GM12878 (cell line): ENCODE measurements at regions not wholly inside any gene's neighbourhood (a gene's known extent, or its start where the extent isn't known, plus 50 kb on each side); places are given as distances from the start of the nearest gene placed in this dataset.

Experiments used
- ATAC-seq: fragments of 200-7000 bp; cut with Tn5 transposase; 3 replicates; pipeline ENCODE4 v1.9.1; 2020; ENCODE audit warnings: mild to moderate bottlenecking, moderate library complexity
- BruUV-seq: library from RNA; stranded (reverse); fragments of 400-500 nt; replicated peaks from 2 replicates; lab custom pipeline; 2021; lab: Mats Ljungman, UMichigan
- CTCF ChIA-PET: fragments of 300-600 bp; sonication (Branson Sonifier 250); formaldehyde crosslinking; extraction: SDS; loops from one replicate; lab custom pipeline; 2021; ENCODE audit warnings: inconsistent platforms; lab: Yijun Ruan, JAX
- POLR2A ChIA-PET: fragments of 350-600 bp; formaldehyde crosslinking; extraction: SDS; loops from one replicate; lab custom pipeline; 2021; ENCODE audit warnings: inconsistent platforms; lab: Charles Lee
- RAD21 ChIA-PET: fragments of 300-600 bp; sonication (Branson Sonifier 250); formaldehyde crosslinking; loops from one replicate; lab custom pipeline; 2023; ENCODE audit warnings: antibody characterized with exemption; ENCODE audit not compliant: unreplicated experiment; lab: Charles Lee
- SMC1A ChIA-PET: fragments of 300-600 bp; sonication (Branson Sonifier 250); formaldehyde crosslinking; loops from one replicate; lab custom pipeline; 2023; ENCODE audit not compliant: unreplicated experiment, uncharacterized antibody; lab: Charles Lee
- DNase-seq: peaks from one replicate; pipeline ENCODE4 v3.0.0-alpha.2; 2011; ENCODE audit warnings: low read depth, low spot score
- FAIRE-seq: peaks from 3 replicates; lab custom pipeline; 2011; peaks lifted over from hg19 to GRCh38; lab: Jason Lieb, UNC
- H2AFZ ChIP-seq: 2 replicates; pipeline ENCODE4 v1.6.0; 2011; ENCODE audit warnings: low read depth, low read length, control low read depth; ENCODE audit not compliant: control insufficient read depth
- H3K27ac ChIP-seq: 2 replicates; pipeline ENCODE4 v1.5.1; 2011; ENCODE audit warnings: control low read depth; ENCODE audit not compliant: control insufficient read depth, insufficient read depth
- H3K27me3 ChIP-seq, 2 experiments: replicated peaks in 1 of 2; 2 replicates each; pipeline versions ENCODE4 v1.6.0 to v1.6.1; 2011; ENCODE audit warnings: low read length in 1 of 2; ENCODE audit not compliant: control insufficient read depth in 2 of 2, insufficient read depth in 2 of 2
- H3K36me3 ChIP-seq, 2 experiments: 2 replicates each; pipeline ENCODE4 v1.5.1; 2011; ENCODE audit warnings: low read length in 1 of 2; ENCODE audit not compliant: control insufficient read depth in 2 of 2, insufficient read depth in 2 of 2
- H3K4me1 ChIP-seq: 2 replicates; pipeline ENCODE4 v1.6.1; 2011; ENCODE audit warnings: mild to moderate bottlenecking, low read length, moderate library complexity, mixed read lengths; ENCODE audit not compliant: control insufficient read depth, insufficient read depth
- H3K4me2 ChIP-seq: 2 replicates; pipeline ENCODE4 v1.6.0; 2011; ENCODE audit warnings: control low read depth; ENCODE audit not compliant: control insufficient read depth, insufficient read depth
- H3K4me3 ChIP-seq: fragments of 200-600 bp; sonication (generic); 2 replicates; pipeline ENCODE4 v1.5.1; 2016
- H3K79me2 ChIP-seq: 2 replicates; pipeline ENCODE4 v1.6.0; 2011; ENCODE audit warnings: low read length; ENCODE audit not compliant: control insufficient read depth, insufficient read depth
- H3K9ac ChIP-seq: 2 replicates; pipeline ENCODE4 v1.8.0; 2011; ENCODE audit warnings: low read length, control low read depth, mixed read lengths; ENCODE audit not compliant: control insufficient read depth, insufficient read depth
- H3K9me3 ChIP-seq: replicated peaks from 3 replicates; pipeline ENCODE4 v1.5.1; 2011; ENCODE audit warnings: mild to moderate bottlenecking, low read length; ENCODE audit not compliant: control insufficient read depth, insufficient read depth
- H4K20me1 ChIP-seq: 2 replicates; pipeline ENCODE4 v1.6.0; 2011; ENCODE audit not compliant: control insufficient read depth, insufficient read depth
- BACH1 ChIP-seq: fragments of 450-650 bp; IDR thresholded peaks from 2 replicates; pipeline ENCODE4 v1.6.1; 2017; ENCODE audit warnings: mild to moderate bottlenecking, borderline replicate concordance
- IRF3 ChIP-seq: fragments of 450-650 bp; IDR thresholded peaks from 2 replicates; pipeline ENCODE4 v1.6.1; 2014; ENCODE audit warnings: mild to moderate bottlenecking
- IRF5 ChIP-seq: fragments of 450-650 bp; IDR thresholded peaks from 2 replicates; pipeline ENCODE4 v1.6.1; 2017; ENCODE audit warnings: borderline replicate concordance
- REST ChIP-seq: IDR thresholded peaks from 2 replicates; pipeline ENCODE4 v1.6.1; 2012; ENCODE audit warnings: mild to moderate bottlenecking, low read depth, low read length
- WGBS: methylation state at CpG from one replicate; pipeline ENCODE4 v1.1.6; 2016; ENCODE audit warnings: low lambda C conversion rate; ENCODE audit not compliant: insufficient replicate concordance, insufficient coverage; ENCODE audit errors: missing lambda C conversion rate; 5-methylcytosine and 5-hydroxymethylcytosine counted together
- in situ Hi-C: fragments of 300-500 bp; cut with MboI; formaldehyde crosslinking; loops from 9 replicates; pipeline ENCODE4 v1.14.3; 2018; ENCODE audit warnings: mixed read lengths
- intact Hi-C: fragments of 100-400 bp; cut with micrococcal nuclease; formaldehyde crosslinking; loops from one replicate; pipeline ENCODE4 v1.14.2; 2022; ENCODE audit not compliant: unreplicated experiment

GRCh38 chr1:117719004-117719403 lies 113.2 kb downstream of the TENT5C start:
- 74% methylated on average over 1 of the region's 1 CpG for WGBS
- Histone ChIP-seq H3K4me2 (no peak overlapping the region), H3K4me3 (no peak overlapping the region), H3K79me2 (no peaks in the 10 kb centered on the region), H3K27ac (no peak overlapping the region), H3K9me3 (no peaks in the 10 kb centered on the region; the same call in 2 of the 3 replicates), H3K27me3 (no peaks in the 10 kb centered on the region), H2AFZ (no peak overlapping the region), H3K4me1 (no peaks in the 10 kb centered on the region), H3K36me3 (no peaks in the 10 kb centered on the region), H3K9ac (no peak overlapping the region), H4K20me1 (no peaks in the 10 kb centered on the region)
- FAIRE-seq (no peak), ATAC-seq (no peak), DNase-seq (no peak)
- in situ Hi-C loops, result no loop called here
- ChIA-PET POLR2A (no interaction called here), CTCF (interaction anchor here (1.3 kb wide), 1 partner anchor 184 kb away, joined by 3 read pairs; no protein-coding TSS in a partner anchor), RAD21 (no interaction called here), SMC1A (interaction anchor here (0.8 kb wide), 1 partner anchor 8 kb away, joined by 3 read pairs; no protein-coding TSS in a partner anchor)
- TF ChIP-seq IRF3 (no peak), BACH1 (no peak), IRF5 (no peak), REST (no peak)
- intact Hi-C loops, result loop anchor here (5.0 kb wide), 1 partner anchor 33 kb away; no protein-coding TSS in a partner anchor
- no TSS peak for BruUV-seq
